ENCODE measurements at regions not wholly inside any gene's neighbourhood (a gene's known extent, or its start where the extent isn't known, plus 50 kb on each side); places are given as distances from the start of the nearest gene placed in this dataset.
A peak's percentile ranks its signal among the peaks of the same experiment; 100 is the strongest.

- Mint-ChIP-seq H3K4me1 (no peaks in the 10 kb centered on the region), H3K4me3 (no peak overlapping the region), H3K27ac (no peak overlapping the region), H3K9me3 (peaks cover 10 to 36% of the 10 kb centered on the region in 2 donors), H3K27me3 (no peaks in the 10 kb centered on the region)
- ATAC-seq (no peak), DNase-seq (no peak)
These were observed 717.0 kb upstream of the RBFOX1 start for GRCh38 chr16:6615636-6616035.

- DNase-seq = no peak
- no peak for ATAC-seq
- no peak overlapping the region for H3K27ac Mint-ChIP-seq
- no peaks in the 10 kb centered on the region for H3K4me1 Mint-ChIP-seq
- H3K27me3 Mint-ChIP-seq = no peaks in the 10 kb centered on the region
- peaks cover 7 to 13% of the 10 kb centered on the region in 2 donors for H3K9me3 Mint-ChIP-seq
- H3K4me3 Mint-ChIP-seq = no peak overlapping the region
These were observed 721.1 kb upstream of the RBFOX1 start for GRCh38 chr16:6611535-6611934.

GRCh38 chr16:6605490-6605889 is 727.2 kb upstream of the RBFOX1 start:
- Mint-ChIP-seq H3K27me3 (peaks cover under 1% of the 10 kb centered on the region), H3K27ac (no peak overlapping the region), H3K9me3 (peaks cover 0 to 2% of the 10 kb centered on the region in 2 donors), H3K4me1 (no peaks in the 10 kb centered on the region), H3K4me3 (no peak overlapping the region)
- DNase-seq (no peak), ATAC-seq (no peak)

GRCh38 chr16:6603780-6604325 is 728.8 kb upstream of the RBFOX1 start:
- no peak overlapping the region for H3K4me3 Mint-ChIP-seq
- ATAC-seq (no peak), DNase-seq (no peak)
- H3K27me3 Mint-ChIP-seq = peaks cover 6% of the 10 kb centered on the region
- H3K27ac Mint-ChIP-seq = no peak overlapping the region
- H3K4me1 Mint-ChIP-seq = no peaks in the 10 kb centered on the region
- H3K9me3 Mint-ChIP-seq = no peaks in the 10 kb centered on the region

GRCh38 chr16:6602405-6602804 is 730.2 kb upstream of the RBFOX1 start:
- H3K27ac Mint-ChIP-seq = peak overlapping the region in 1 of 2 donors; percentile 27
- H3K4me1 Mint-ChIP-seq = no peaks in the 10 kb centered on the region
- no peak overlapping the region for H3K4me3 Mint-ChIP-seq
- DNase-seq (no peak), ATAC-seq (no peak)
- peaks cover 6% of the 10 kb centered on the region for H3K27me3 Mint-ChIP-seq
- H3K9me3 Mint-ChIP-seq = no peaks in the 10 kb centered on the region

- H3K4me1 Mint-ChIP-seq = no peaks in the 10 kb centered on the region
- DNase-seq (no peak), ATAC-seq (no peak)
- H3K4me3 Mint-ChIP-seq = no peak overlapping the region
- H3K27me3 Mint-ChIP-seq = peaks cover 6% of the 10 kb centered on the region
- H3K27ac Mint-ChIP-seq = no peak overlapping the region
- H3K9me3 Mint-ChIP-seq = no peaks in the 10 kb centered on the region
These were observed 732.5 kb upstream of the RBFOX1 start for GRCh38 chr16:6600167-6600566.

GRCh38 chr16:6593799-6594198 is 738.8 kb upstream of the RBFOX1 start:
- no peaks in the 10 kb centered on the region for H3K4me1 Mint-ChIP-seq

GRCh38 chr16:6576606-6577005 is 756.0 kb upstream of the RBFOX1 start:
- no peak for DNase-seq
- no peak overlapping the region for H3K27ac Mint-ChIP-seq
- peaks cover 7 to 15% of the 10 kb centered on the region in 2 donors for H3K9me3 Mint-ChIP-seq
- no peaks in the 10 kb centered on the region for H3K4me1 Mint-ChIP-seq
- peaks cover 8% of the 10 kb centered on the region for H3K27me3 Mint-ChIP-seq
- ATAC-seq = no peak
- no peak overlapping the region for H3K4me3 Mint-ChIP-seq

More at GRCh38 chr16:6593799-6594198, 738.8 kb upstream of the RBFOX1 start:
- peaks cover 0 to 5% of the 10 kb centered on the region in 2 donors for H3K9me3 Mint-ChIP-seq
- no peaks in the 10 kb centered on the region for H3K27me3 Mint-ChIP-seq
- DNase-seq = no peak
- no peak overlapping the region for H3K27ac Mint-ChIP-seq
- ATAC-seq = no peak
- H3K4me3 Mint-ChIP-seq = no peak overlapping the region

GRCh38 chr16:6576113-6576512 is 756.5 kb upstream of the RBFOX1 start:
- peaks cover 7 to 15% of the 10 kb centered on the region in 2 donors for H3K9me3 Mint-ChIP-seq
- H3K4me3 Mint-ChIP-seq = no peak overlapping the region
- H3K27me3 Mint-ChIP-seq = peaks cover 8% of the 10 kb centered on the region
- DNase-seq = no peak
- no peak overlapping the region for H3K27ac Mint-ChIP-seq
- no peaks in the 10 kb centered on the region for H3K4me1 Mint-ChIP-seq
- no peak for ATAC-seq

- ATAC-seq (no peak), DNase-seq (no peak)
- Mint-ChIP-seq H3K27ac (no peak overlapping the region), H3K27me3 (peaks cover 8% of the 10 kb centered on the region), H3K9me3 (peaks cover 7 to 15% of the 10 kb centered on the region in 2 donors), H3K4me3 (no peak overlapping the region), H3K4me1 (no peaks in the 10 kb centered on the region)
These were observed 758.5 kb upstream of the RBFOX1 start for GRCh38 chr16:6574146-6574545.

GRCh38 chr16:6573577-6573976 is 759.1 kb upstream of the RBFOX1 start:
- Mint-ChIP-seq H3K4me3 (no peak overlapping the region), H3K27me3 (peaks cover 8% of the 10 kb centered on the region)

GRCh38 chr16:6571044-6571443 is 761.6 kb upstream of the RBFOX1 start:
- Mint-ChIP-seq H3K4me1 (no peaks in the 10 kb centered on the region), H3K9me3 (peaks cover 0 to 5% of the 10 kb centered on the region in 2 donors), H3K27ac (no peak overlapping the region), H3K27me3 (peaks cover 8% of the 10 kb centered on the region), H3K4me3 (no peak overlapping the region)
- ATAC-seq (no peak), DNase-seq (no peak)

More at GRCh38 chr16:6573577-6573976, 759.1 kb upstream of the RBFOX1 start:
- Mint-ChIP-seq H3K27ac (no peak overlapping the region), H3K9me3 (peaks cover 7 to 15% of the 10 kb centered on the region in 2 donors), H3K4me1 (no peaks in the 10 kb centered on the region)
- DNase-seq (no peak), ATAC-seq (no peak)

GRCh38 chr16:6570530-6570929 is 762.1 kb upstream of the RBFOX1 start:
- no peak for ATAC-seq

GRCh38 chr16:6562986-6563385 is 769.7 kb upstream of the RBFOX1 start:
- H3K4me3 Mint-ChIP-seq = no peak overlapping the region
- no peaks in the 10 kb centered on the region for H3K4me1 Mint-ChIP-seq
- no peak overlapping the region for H3K27ac Mint-ChIP-seq
- H3K9me3 Mint-ChIP-seq = peaks cover 5 to 15% of the 10 kb centered on the region in 2 donors
- no peaks in the 10 kb centered on the region for H3K27me3 Mint-ChIP-seq
- DNase-seq (no peak), ATAC-seq (no peak)

More at GRCh38 chr16:6570530-6570929, 762.1 kb upstream of the RBFOX1 start:
- no peak for DNase-seq
- peaks cover 8% of the 10 kb centered on the region for H3K27me3 Mint-ChIP-seq
- H3K4me3 Mint-ChIP-seq = no peak overlapping the region
- peaks cover 0 to 5% of the 10 kb centered on the region in 2 donors for H3K9me3 Mint-ChIP-seq
- no peak overlapping the region for H3K27ac Mint-ChIP-seq
- no peaks in the 10 kb centered on the region for H3K4me1 Mint-ChIP-seq

GRCh38 chr16:6560306-6561100 is 772.1 kb upstream of the RBFOX1 start:
- Mint-ChIP-seq H3K4me1 (no peaks in the 10 kb centered on the region), H3K27me3 (no peaks in the 10 kb centered on the region), H3K27ac (no peak overlapping the region), H3K4me3 (no peak overlapping the region), H3K9me3 (peaks cover 5 to 15% of the 10 kb centered on the region in 2 donors)
- ATAC-seq (no peak), DNase-seq (no peak)

- Mint-ChIP-seq H3K27ac (no peak overlapping the region), H3K27me3 (no peaks in the 10 kb centered on the region), H3K4me1 (no peaks in the 10 kb centered on the region), H3K4me3 (no peak overlapping the region), H3K9me3 (peaks cover 9 to 10% of the 10 kb centered on the region in 2 donors)
- ATAC-seq (no peak), DNase-seq (no peak)
These were observed 774.0 kb upstream of the RBFOX1 start for GRCh38 chr16:6558661-6559060.
